ENCODE measurements at regions not wholly inside any gene's neighbourhood (a gene's known extent, or its start where the extent isn't known, plus 50 kb on each side); places are given as distances from the start of the nearest gene placed in this dataset.

DNA sequence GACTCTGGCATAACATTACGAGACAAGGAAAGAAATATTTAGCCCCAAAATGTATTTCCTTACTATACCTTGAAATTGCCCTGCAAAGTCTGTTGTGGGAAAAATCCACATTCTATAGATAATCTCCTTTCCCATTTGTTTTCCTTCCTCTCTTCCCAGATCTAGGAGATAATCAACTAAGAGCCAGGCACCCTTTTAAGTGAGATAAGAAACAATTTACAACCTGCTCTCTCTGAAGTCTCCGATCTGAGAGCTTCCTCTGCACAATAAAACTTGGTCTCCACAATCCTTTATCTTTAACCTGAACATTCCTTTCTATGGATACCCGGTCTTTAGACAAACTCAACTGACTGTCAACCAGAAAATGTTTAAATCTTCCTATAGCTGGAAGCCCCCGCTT, 1160.7 kb upstream of the NRXN1 start:
- DNase-seq (ENCODE audit: low spot score): no peak
- no peaks in the 10 kb centered on the region for H4K20me1 ChIP-seq (ENCODE audit: insufficient read depth, poor library complexity, severe bottlenecking)
- H3K4me1 ChIP-seq (ENCODE audit: insufficient read depth): no peaks in the 10 kb centered on the region
- peak overlapping the region; percentile 27 for H3K27ac ChIP-seq
- no peaks in the 10 kb centered on the region for H3K27me3 ChIP-seq
- no peaks in the 10 kb centered on the region for H3K36me3 ChIP-seq (replicated peaks; ENCODE audit: insufficient read depth, low read depth)
- no peaks in the 10 kb centered on the region for H3K9me3 ChIP-seq (ENCODE audit: low read depth)
- H3K4me2 ChIP-seq: peak overlapping the region; percentile 1
- H3K79me2 ChIP-seq: no peaks in the 10 kb centered on the region
- H3K9me2 ChIP-seq (replicated peaks; ENCODE audit: insufficient read depth): no peaks in the 10 kb centered on the region
- no peak overlapping the region for H2AFZ ChIP-seq
- 15% methylated on average over 4 of the region's 4 CpGs for WGBS (ENCODE audit: low lambda C conversion rate, missing lambda C conversion rate)
- H3K4me3 ChIP-seq: no peak overlapping the region
- no peak for TF ChIP-seq EZH2 (IDR thresholded peaks at IDR 0.05; ENCODE audit: borderline replicate concordance)
- no peak for TF ChIP-seq EZH2phosphoT487 (IDR thresholded peaks at IDR 0.05; ENCODE audit: low read depth, severe bottlenecking, unreplicated experiment)
- TF ChIP-seq, protein P1, sequence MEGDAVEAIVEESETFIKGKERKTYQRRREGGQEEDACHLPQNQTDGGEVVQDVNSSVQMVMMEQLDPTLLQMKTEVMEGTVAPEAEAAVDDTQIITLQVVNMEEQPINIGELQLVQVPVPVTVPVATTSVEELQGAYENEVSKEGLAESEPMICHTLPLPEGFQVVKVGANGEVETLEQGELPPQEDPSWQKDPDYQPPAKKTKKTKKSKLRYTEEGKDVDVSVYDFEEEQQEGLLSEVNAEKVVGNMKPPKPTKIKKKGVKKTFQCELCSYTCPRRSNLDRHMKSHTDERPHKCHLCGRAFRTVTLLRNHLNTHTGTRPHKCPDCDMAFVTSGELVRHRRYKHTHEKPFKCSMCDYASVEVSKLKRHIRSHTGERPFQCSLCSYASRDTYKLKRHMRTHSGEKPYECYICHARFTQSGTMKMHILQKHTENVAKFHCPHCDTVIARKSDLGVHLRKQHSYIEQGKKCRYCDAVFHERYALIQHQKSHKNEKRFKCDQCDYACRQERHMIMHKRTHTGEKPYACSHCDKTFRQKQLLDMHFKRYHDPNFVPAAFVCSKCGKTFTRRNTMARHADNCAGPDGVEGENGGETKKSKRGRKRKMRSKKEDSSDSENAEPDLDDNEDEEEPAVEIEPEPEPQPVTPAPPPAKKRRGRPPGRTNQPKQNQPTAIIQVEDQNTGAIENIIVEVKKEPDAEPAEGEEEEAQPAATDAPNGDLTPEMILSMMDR (IDR thresholded peaks at IDR 0.05; ENCODE audit: poor library complexity): no peak

DNA sequence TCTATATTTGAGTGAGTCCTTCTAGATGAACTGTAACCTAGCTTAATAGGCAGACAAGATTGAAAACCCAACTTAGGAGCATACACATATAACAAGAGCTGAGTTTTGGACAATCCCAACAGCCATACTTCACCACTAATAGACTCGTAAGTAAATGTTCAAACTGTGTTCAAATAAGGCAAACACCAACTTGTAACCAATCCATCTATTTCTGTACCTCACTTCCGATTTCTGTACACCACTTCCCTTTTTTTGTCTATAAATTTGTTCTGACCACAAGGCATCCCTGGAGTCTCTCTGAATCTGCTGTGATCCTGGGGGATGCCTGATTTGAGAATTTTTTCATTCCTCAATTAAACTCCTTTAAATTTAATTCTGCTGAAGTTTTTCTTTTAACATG, 1149.1 kb upstream of the NRXN1 start:
- Histone ChIP-seq H3K79me2 (no peaks in the 10 kb centered on the region), H3K4me3 (no peak overlapping the region), H3K27me3 (no peaks in the 10 kb centered on the region), H2AFZ (no peak overlapping the region), H3K9me3 (ENCODE audit: low read depth) (no peaks in the 10 kb centered on the region), H3K4me2 (no peak overlapping the region), H4K20me1 (ENCODE audit: insufficient read depth, poor library complexity, severe bottlenecking) (no peaks in the 10 kb centered on the region), H3K9me2 (replicated peaks; ENCODE audit: insufficient read depth) (no peaks in the 10 kb centered on the region), H3K27ac (no peak overlapping the region), H3K4me1 (ENCODE audit: insufficient read depth) (no peaks in the 10 kb centered on the region), H3K36me3 (replicated peaks; ENCODE audit: insufficient read depth, low read depth) (no peaks in the 10 kb centered on the region)
- TF ChIP-seq, protein P1 (IDR thresholded peaks at IDR 0.05; ENCODE audit: poor library complexity): no peak
- TF ChIP-seq EZH2 (IDR thresholded peaks at IDR 0.05; ENCODE audit: borderline replicate concordance): no peak
- no peak for DNase-seq (ENCODE audit: low spot score)
- WGBS (ENCODE audit: low lambda C conversion rate, missing lambda C conversion rate): 93% methylated on average over 2 of the region's 2 CpGs

DNA sequence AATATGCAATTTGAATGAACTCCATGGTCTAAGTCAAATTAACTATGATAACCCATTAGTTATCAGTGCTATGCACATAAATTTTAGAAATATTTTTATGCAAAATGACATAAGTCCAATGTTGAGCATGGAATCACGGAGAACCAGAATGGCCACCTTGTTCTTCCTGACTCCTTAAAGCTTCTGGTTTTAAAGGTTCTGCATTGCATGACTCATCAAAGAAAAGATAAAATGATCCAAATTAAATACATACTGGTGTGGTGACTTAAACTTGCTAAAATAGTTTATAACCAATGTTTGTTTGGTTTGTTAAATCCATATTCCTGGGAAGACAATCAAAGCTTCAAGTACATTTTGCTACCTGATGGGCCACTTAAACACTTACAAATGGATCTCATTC, 1146.9 kb upstream of the NRXN1 start:
- WGBS (ENCODE audit: low lambda C conversion rate, missing lambda C conversion rate): 85% methylated on average over 1 of the region's 1 CpG
- H3K9me2 ChIP-seq (replicated peaks; ENCODE audit: insufficient read depth): no peaks in the 10 kb centered on the region
- H2AFZ ChIP-seq: no peak overlapping the region
- no peak overlapping the region for H3K4me3 ChIP-seq
- H3K4me1 ChIP-seq (ENCODE audit: insufficient read depth): no peaks in the 10 kb centered on the region
- no peaks in the 10 kb centered on the region for H4K20me1 ChIP-seq (ENCODE audit: insufficient read depth, poor library complexity, severe bottlenecking)
- no peaks in the 10 kb centered on the region for H3K79me2 ChIP-seq
- no peak overlapping the region for H3K4me2 ChIP-seq
- DNase-seq (ENCODE audit: low spot score): no peak
- H3K36me3 ChIP-seq (replicated peaks; ENCODE audit: insufficient read depth, low read depth): no peaks in the 10 kb centered on the region
- TF ChIP-seq, protein P1 (IDR thresholded peaks at IDR 0.05; ENCODE audit: poor library complexity): no peak
- TF ChIP-seq EZH2phosphoT487 (IDR thresholded peaks at IDR 0.05; ENCODE audit: low read depth, severe bottlenecking, unreplicated experiment): no peak
- no peak for TF ChIP-seq EZH2 (IDR thresholded peaks at IDR 0.05; ENCODE audit: borderline replicate concordance)
- H3K9me3 ChIP-seq (ENCODE audit: low read depth): no peaks in the 10 kb centered on the region
- no peak overlapping the region for H3K27ac ChIP-seq
- no peaks in the 10 kb centered on the region for H3K27me3 ChIP-seq

DNA sequence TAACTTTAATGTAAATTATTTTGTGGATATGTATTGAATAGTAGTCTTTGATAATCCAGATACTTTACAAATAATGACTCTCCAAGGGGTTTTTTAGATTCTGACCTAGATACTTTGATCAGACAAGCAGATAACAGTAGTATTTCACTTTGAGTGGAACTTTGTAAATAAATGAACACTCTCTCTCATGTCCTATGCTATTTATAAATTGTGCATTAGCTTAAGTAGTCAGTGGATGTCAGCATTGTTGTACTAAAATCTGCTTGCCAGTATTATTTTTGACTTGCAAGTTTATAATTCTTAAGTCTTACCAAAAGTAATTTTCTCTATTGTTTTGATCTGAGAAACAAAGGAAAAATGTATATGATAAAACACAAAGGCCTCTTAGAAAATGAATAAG, 1113.1 kb upstream of the NRXN1 start:
- H4K20me1 ChIP-seq (ENCODE audit: insufficient read depth, poor library complexity, severe bottlenecking): no peaks in the 10 kb centered on the region
- H3K9me3 ChIP-seq (ENCODE audit: low read depth): no peaks in the 10 kb centered on the region
- no peaks in the 10 kb centered on the region for H3K36me3 ChIP-seq (replicated peaks; ENCODE audit: insufficient read depth, low read depth)
- no peaks in the 10 kb centered on the region for H3K4me1 ChIP-seq (ENCODE audit: insufficient read depth)
- H3K4me3 ChIP-seq: no peak overlapping the region
- no peaks in the 10 kb centered on the region for H3K27me3 ChIP-seq
- no peaks in the 10 kb centered on the region for H3K79me2 ChIP-seq
- H3K27ac ChIP-seq: no peak overlapping the region
- no peak overlapping the region for H3K4me2 ChIP-seq
- no peak overlapping the region for H2AFZ ChIP-seq
- no peak for TF ChIP-seq EZH2 (IDR thresholded peaks at IDR 0.05; ENCODE audit: borderline replicate concordance)
- TF ChIP-seq, protein P1 (IDR thresholded peaks at IDR 0.05; ENCODE audit: poor library complexity): peak; percentile 13
- no peak for DNase-seq (ENCODE audit: low spot score)
- no peaks in the 10 kb centered on the region for H3K9me2 ChIP-seq (replicated peaks; ENCODE audit: insufficient read depth)
